CD14-positive monocyte (primary cell): ENCODE measurements at regions not wholly inside any gene's neighbourhood (a gene's known extent, or its start where the extent isn't known, plus 50 kb on each side); places are given as distances from the start of the nearest gene placed in this dataset.

Source experiments
- DNase-seq, 3 donors: peaks; one replicate each; pipeline ENCODE4 v3.0.0-alpha.2; 2011 to 2022
- H2AFZ ChIP-seq: 2 replicates; pipeline ENCODE4 v1.6.0; 2012; ENCODE audit warnings: mild to moderate bottlenecking, low read depth, low read length, inconsistent platforms; ENCODE audit not compliant: insufficient read depth, poor library complexity, severe bottlenecking
- H3K27ac ChIP-seq, 2 donors: 1 replicate in 1 of 2; 2 replicates in 1 of 2; pipeline ENCODE4 v1.5.1; 2012 to 2013; ENCODE audit warnings: low read length in 2 of 2, control low read depth in 1 of 2, inconsistent platforms in 1 of 2, low read depth in 1 of 2, mild to moderate bottlenecking in 1 of 2
- H3K27me3 ChIP-seq, 2 donors: one replicate each; pipeline versions ENCODE4 v1.6.0 to v1.6.1; 2011 to 2013; ENCODE audit warnings: low read length in 2 of 2; ENCODE audit not compliant: control insufficient read depth in 2 of 2, insufficient read depth in 2 of 2
- H3K36me3 ChIP-seq, 2 donors: replicated peaks in 1 of 2; 1 replicate in 1 of 2; 2 replicates in 1 of 2; pipeline versions ENCODE4 v1.5.1 to v1.6.1; 2012 to 2013; ENCODE audit warnings: low read length in 2 of 2, control low read depth in 1 of 2, inconsistent platforms in 1 of 2, mild to moderate bottlenecking in 1 of 2; ENCODE audit not compliant: insufficient read depth in 2 of 2, control insufficient read depth in 1 of 2
- H3K4me1 ChIP-seq, 2 donors: 1 replicate in 1 of 2; 2 replicates in 1 of 2; pipeline versions ENCODE4 v1.5.1 to v1.6.1; 2012 to 2013; ENCODE audit warnings: low read length in 2 of 2, control low read depth in 1 of 2, inconsistent platforms in 1 of 2, mild to moderate bottlenecking in 1 of 2, moderate library complexity in 1 of 2; ENCODE audit not compliant: insufficient read depth in 2 of 2, control insufficient read depth in 1 of 2
- H3K4me2 ChIP-seq: replicated peaks from 2 replicates; pipeline ENCODE3; 2012; ENCODE audit warnings: low read length, moderate library complexity, mild to moderate bottlenecking; ENCODE audit not compliant: poor library complexity, severe bottlenecking; ENCODE audit errors: extremely low read depth
- H3K4me3 ChIP-seq, 3 experiments: fragments of 200-600 bp in 1 of 3; sonication (generic) in 1 of 3; replicated peaks in 1 of 3; 1 replicate in 2 of 3; 2 replicates in 1 of 3; pipeline ENCODE4 v1.5.1; 2011 to 2013; ENCODE audit warnings: low read length in 3 of 3, mild to moderate bottlenecking in 3 of 3, control low read depth in 2 of 3, low read depth in 2 of 3, inconsistent platforms in 1 of 3, moderate library complexity in 1 of 3
- H3K79me2 ChIP-seq: 2 replicates; pipeline ENCODE4 v1.6.0; 2012; ENCODE audit warnings: mild to moderate bottlenecking, control low read depth, inconsistent platforms, low read length, moderate library complexity; ENCODE audit not compliant: insufficient read depth
- H3K9ac ChIP-seq: 2 replicates; pipeline ENCODE4 v1.6.0; 2017; ENCODE audit warnings: low read length, mild to moderate bottlenecking; ENCODE audit not compliant: insufficient read depth, poor library complexity, severe bottlenecking
- H3K9me3 ChIP-seq, 2 donors: replicated peaks in 1 of 2; 1 replicate in 1 of 2; 2 replicates in 1 of 2; pipeline versions ENCODE4 v1.5.1 to v1.6.1; 2012 to 2013; ENCODE audit warnings: low read length in 2 of 2, control low read depth in 1 of 2; ENCODE audit not compliant: control insufficient read depth in 1 of 2, insufficient read depth in 1 of 2
- H4K20me1 ChIP-seq: 2 replicates; pipeline ENCODE4 v1.6.0; 2012; ENCODE audit warnings: mild to moderate bottlenecking, low read length, control low read depth, moderate library complexity; ENCODE audit not compliant: insufficient read depth
- H3K27ac Mint-ChIP-seq, 7 donors: one replicate each; pipeline ENCODE4 v1.8.0; 2020; ENCODE audit warnings: mild to moderate bottlenecking in 7 of 7, mixed read lengths in 7 of 7, moderate library complexity in 6 of 7, inconsistent platforms in 2 of 7
- H3K27me3 Mint-ChIP-seq, 3 donors: one replicate each; pipeline ENCODE4 v1.8.0; 2021 to 2022; ENCODE audit warnings: low read depth in 3 of 3, mild to moderate bottlenecking in 3 of 3, mixed read lengths in 3 of 3, moderate library complexity in 3 of 3, inconsistent platforms in 1 of 3
- H3K36me3 Mint-ChIP-seq, 2 donors: one replicate each; pipeline ENCODE4 v1.8.0; 2020; ENCODE audit warnings: mixed read lengths in 2 of 2, inconsistent platforms in 1 of 2, mild to moderate bottlenecking in 1 of 2
- H3K4me1 Mint-ChIP-seq: one replicate; pipeline ENCODE4 v1.8.0; 2020; ENCODE audit warnings: mild to moderate bottlenecking, mixed read lengths
- H3K4me3 Mint-ChIP-seq, 2 donors: one replicate each; pipeline ENCODE4 v1.8.0; 2020; ENCODE audit warnings: mild to moderate bottlenecking in 2 of 2, mixed read lengths in 2 of 2, moderate library complexity in 1 of 2
- H3K9me3 Mint-ChIP-seq, 7 donors: one replicate each; pipeline ENCODE4 v1.8.0; 2020 to 2022; ENCODE audit warnings: mixed read lengths in 7 of 7, mild to moderate bottlenecking in 6 of 7, moderate library complexity in 6 of 7, inconsistent platforms in 2 of 7
- CTCF ChIP-seq: fragments of 200-600 bp; IDR thresholded peaks from one replicate; pipeline ENCODE4 v1.8.0; 2022; ENCODE audit warnings: antibody characterized with exemption, mild to moderate bottlenecking
- WGBS: methylation state at CpG from one replicate; pipeline ENCODE4 v1.1.5; 2013; ENCODE audit warnings: missing lambda C conversion rate; ENCODE audit not compliant: insufficient coverage; 5-methylcytosine and 5-hydroxymethylcytosine counted together
- intact Hi-C, 2 donors: fragments of 100-400 bp; cut with micrococcal nuclease; formaldehyde crosslinking; loops; one replicate each; pipeline versions ENCODE4 v1.15.0 to v1.15.1; 2023

- no peaks in the 10 kb centered on the region for H3K4me1 ChIP-seq
- peaks cover 0 to 7% (median 0%) of the 10 kb centered on the region in 7 donors for H3K9me3 Mint-ChIP-seq
- intact Hi-C loops, result no loop called here
- H3K4me3 ChIP-seq, result no peak overlapping the region
- no peak overlapping the region for H3K4me3 Mint-ChIP-seq
- H3K79me2 ChIP-seq, result no peaks in the 10 kb centered on the region
- no peak overlapping the region for H3K27ac ChIP-seq
- H3K36me3 Mint-ChIP-seq, result no peaks in the 10 kb centered on the region
- no peak for DNase-seq
- no peaks in the 10 kb centered on the region for H3K36me3 ChIP-seq
- H3K4me2 ChIP-seq, result no peak overlapping the region
- H3K27me3 ChIP-seq, result no peaks in the 10 kb centered on the region
- H3K27ac Mint-ChIP-seq, result no peak overlapping the region
- H2AFZ ChIP-seq, result no peak overlapping the region
- H3K9me3 ChIP-seq, result no peaks in the 10 kb centered on the region
- TF ChIP-seq CTCF, result no peak
- no peaks in the 10 kb centered on the region for H3K27me3 Mint-ChIP-seq
- no peak overlapping the region for H3K9ac ChIP-seq
- H4K20me1 ChIP-seq, result no peaks in the 10 kb centered on the region
- no peaks in the 10 kb centered on the region for H3K4me1 Mint-ChIP-seq
- WGBS, result 96% methylated on average over 9 of the region's 9 CpGs
These were observed 72.8 kb downstream of the TMEM18 start for GRCh38 chr2:604385-604784.

- Mint-ChIP-seq H3K27me3 (no peaks in the 10 kb centered on the region), H3K36me3 (no peaks in the 10 kb centered on the region)
- no peak overlapping the region for H3K9ac ChIP-seq
These were observed 73.3 kb downstream of the TMEM18 start for GRCh38 chr2:603869-604268.

More at GRCh38 chr2:603869-604268, 73.3 kb downstream of the TMEM18 start:
- H3K27me3 ChIP-seq, result no peaks in the 10 kb centered on the region
- 91% methylated on average over 7 of the region's 8 CpGs for WGBS
- no peaks in the 10 kb centered on the region for H3K9me3 ChIP-seq
- no peak for DNase-seq
- no peaks in the 10 kb centered on the region for H3K4me1 Mint-ChIP-seq
- no peaks in the 10 kb centered on the region for H3K79me2 ChIP-seq
- H3K4me3 ChIP-seq, result no peak overlapping the region
- H3K27ac ChIP-seq, result no peak overlapping the region
- intact Hi-C loops, result no loop called here
- no peaks in the 10 kb centered on the region for H4K20me1 ChIP-seq
- H3K4me2 ChIP-seq, result no peak overlapping the region
- no peaks in the 10 kb centered on the region for H3K36me3 ChIP-seq
- H3K9me3 Mint-ChIP-seq, result peaks cover 0 to 7% (median 0%) of the 10 kb centered on the region in 7 donors
- H2AFZ ChIP-seq, result no peak overlapping the region
- H3K4me3 Mint-ChIP-seq, result no peak overlapping the region
- no peak for TF ChIP-seq CTCF
- peak overlapping the region in 1 of 7 donors; percentile 52 for H3K27ac Mint-ChIP-seq
- H3K4me1 ChIP-seq, result no peaks in the 10 kb centered on the region
